Panc1 (cell line): ENCODE measurements at regions not wholly inside any gene's neighbourhood (a gene's known extent, or its start where the extent isn't known, plus 50 kb on each side); places are given as distances from the start of the nearest gene placed in this dataset.

ENCODE experiments used
- CTCF ChIP-seq: fragments of 450-650 bp; IDR thresholded peaks from 2 replicates; pipeline ENCODE4 v1.5.1; 2017; ENCODE audit warnings: mild to moderate bottlenecking
- POLR2AphosphoS5 ChIP-seq: IDR thresholded peaks from 2 replicates; pipeline ENCODE4 v1.6.1; 2012; ENCODE audit warnings: mild to moderate bottlenecking, low read depth, low read length, moderate library complexity
- REST ChIP-seq, 2 experiments: IDR thresholded peaks; 2 replicates each; pipeline ENCODE4 v1.6.1; 2011 to 2012; ENCODE audit warnings: low read depth in 2 of 2, control low read depth in 1 of 2, low read length in 1 of 2, mild to moderate bottlenecking in 1 of 2, moderate library complexity in 1 of 2; ENCODE audit not compliant: insufficient read depth in 1 of 2
- TCF7L2 ChIP-seq: IDR thresholded peaks from 2 replicates; pipeline ENCODE4 v1.6.1; 2011; ENCODE audit warnings: mild to moderate bottlenecking, low read depth, low read length, inconsistent platforms

- TF ChIP-seq REST (IDR thresholded peaks at IDR 0.05; ENCODE audit: insufficient read depth in 1 of 2, low read depth in 2 of 2, low read length in 1 of 2), result no peak
- TF ChIP-seq CTCF, result no peak
- no peak for TF ChIP-seq POLR2AphosphoS5
- no peak for TF ChIP-seq TCF7L2
Measured at GRCh38 chr1:174072581-174072980, 50.4 kb upstream of the RC3H1 start.
